ENCODE measurements at regions not wholly inside any gene's neighbourhood (a gene's known extent, or its start where the extent isn't known, plus 50 kb on each side); places are given as distances from the start of the nearest gene placed in this dataset.

DNA sequence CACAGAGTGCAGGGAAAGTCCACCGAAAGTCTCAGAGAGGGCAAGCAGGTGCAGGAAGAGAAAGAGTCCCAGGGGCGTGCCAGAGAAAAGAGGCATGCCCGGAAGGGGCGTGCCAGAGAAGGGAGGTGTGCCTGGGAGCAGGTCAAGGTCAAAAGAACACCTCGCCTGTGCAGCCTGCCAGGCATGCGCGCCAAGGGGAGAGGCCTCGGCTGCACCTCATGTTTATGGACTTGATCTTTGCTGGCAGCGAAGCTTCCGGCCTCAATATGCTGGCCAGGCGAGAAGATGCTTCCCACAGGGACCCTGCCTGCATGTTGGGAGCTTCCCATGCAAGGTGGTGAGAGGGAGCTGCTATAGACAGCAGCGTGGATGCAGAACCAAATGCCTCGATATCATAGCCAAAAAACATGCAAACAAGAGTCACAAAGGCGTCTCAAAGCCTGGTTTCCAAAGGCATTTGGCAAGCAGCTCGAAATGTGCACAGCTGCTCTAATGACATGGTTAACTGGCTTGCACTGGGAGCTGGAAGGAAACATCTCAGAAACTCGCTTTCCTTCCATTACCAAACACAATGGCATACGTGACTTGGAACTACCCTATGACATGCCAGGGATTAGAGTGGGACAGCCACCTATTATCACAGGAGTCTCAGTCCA is 192.5 kb upstream of the PPP2R2D start:
- Histone ChIP-seq H3K27ac (no peak overlapping the region), H3K4me3 (no peak overlapping the region)

DNA sequence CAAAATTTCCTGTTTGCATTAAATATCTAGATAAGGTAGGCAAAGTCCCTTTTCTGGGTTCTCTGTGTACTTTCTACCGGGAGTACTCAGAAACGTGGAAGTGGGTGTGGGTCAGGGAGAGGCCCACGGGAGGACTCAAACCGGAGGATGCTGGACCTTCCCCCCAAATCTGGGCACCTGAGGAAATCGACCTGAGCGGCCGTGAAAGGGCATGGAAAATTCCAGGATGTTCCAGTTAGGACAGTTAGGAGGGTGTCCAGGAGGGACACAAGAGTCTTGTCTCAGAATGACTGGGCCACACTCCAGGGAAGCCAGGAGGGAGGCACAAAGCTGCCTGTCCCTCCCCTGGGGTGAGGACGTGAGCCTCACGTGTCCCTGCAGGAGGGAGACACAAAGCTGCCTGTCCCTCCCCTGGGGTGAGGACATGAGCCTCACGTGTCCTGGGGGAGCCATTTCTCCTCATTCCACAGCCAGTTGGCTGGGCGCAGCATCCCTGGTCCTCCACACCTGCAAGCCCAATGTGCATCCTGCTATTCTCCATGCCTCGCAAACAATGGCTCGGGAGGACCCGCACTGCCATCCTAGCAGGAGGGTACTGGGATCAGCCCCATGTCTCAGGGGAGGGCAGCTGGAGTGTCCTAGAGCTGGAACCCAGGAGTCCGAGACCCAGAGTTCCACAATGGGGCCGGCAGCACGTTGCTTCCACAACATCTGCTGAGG is 190.5 kb upstream of the PPP2R2D start:
- Histone ChIP-seq H3K4me3 (no peak overlapping the region), H3K27ac (no peak overlapping the region)

- Histone ChIP-seq H3K4me3 (no peak overlapping the region), H3K27ac (no peak overlapping the region)
Observed at GRCh38 chr10:131722121-131722520, 178.7 kb upstream of the PPP2R2D start.

DNA sequence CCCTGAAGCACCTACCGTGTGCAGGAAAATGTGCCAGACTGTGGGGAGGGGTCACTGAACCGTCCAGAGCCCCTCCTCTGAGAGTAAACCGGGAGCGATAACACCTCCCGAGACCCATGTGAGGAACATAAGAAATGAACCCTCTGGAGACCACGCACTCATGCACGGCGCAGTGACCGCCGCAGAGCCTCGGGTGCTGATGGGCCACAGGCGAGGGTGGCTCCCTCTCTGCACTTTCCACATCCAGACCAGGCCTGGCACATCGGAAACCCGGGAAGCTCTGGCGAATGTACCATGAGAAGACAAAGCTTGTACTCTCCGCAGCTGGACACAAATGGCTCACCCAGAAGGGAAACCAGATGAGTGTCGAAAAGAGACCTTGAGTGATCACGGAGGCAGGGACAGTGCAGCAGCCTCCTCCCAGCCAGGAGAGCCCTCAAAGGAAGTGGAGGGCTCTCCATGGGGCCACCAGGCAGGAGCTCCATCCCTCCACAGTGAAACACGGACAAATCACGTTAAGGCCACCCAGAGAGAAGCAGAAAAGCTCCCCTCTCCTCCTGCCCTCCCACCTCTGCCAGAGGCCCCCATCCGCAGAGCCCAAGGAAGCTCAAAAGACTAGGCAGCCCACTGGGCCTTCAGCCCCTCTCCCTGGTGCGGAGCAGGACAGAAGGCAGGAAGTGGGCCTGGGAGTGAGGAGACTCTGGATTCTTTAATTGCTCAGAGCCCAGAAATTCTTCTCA is 178.1 kb upstream of the PPP2R2D start:
- Histone ChIP-seq H3K27ac (no peak overlapping the region), H3K4me3 (no peak overlapping the region)

DNA sequence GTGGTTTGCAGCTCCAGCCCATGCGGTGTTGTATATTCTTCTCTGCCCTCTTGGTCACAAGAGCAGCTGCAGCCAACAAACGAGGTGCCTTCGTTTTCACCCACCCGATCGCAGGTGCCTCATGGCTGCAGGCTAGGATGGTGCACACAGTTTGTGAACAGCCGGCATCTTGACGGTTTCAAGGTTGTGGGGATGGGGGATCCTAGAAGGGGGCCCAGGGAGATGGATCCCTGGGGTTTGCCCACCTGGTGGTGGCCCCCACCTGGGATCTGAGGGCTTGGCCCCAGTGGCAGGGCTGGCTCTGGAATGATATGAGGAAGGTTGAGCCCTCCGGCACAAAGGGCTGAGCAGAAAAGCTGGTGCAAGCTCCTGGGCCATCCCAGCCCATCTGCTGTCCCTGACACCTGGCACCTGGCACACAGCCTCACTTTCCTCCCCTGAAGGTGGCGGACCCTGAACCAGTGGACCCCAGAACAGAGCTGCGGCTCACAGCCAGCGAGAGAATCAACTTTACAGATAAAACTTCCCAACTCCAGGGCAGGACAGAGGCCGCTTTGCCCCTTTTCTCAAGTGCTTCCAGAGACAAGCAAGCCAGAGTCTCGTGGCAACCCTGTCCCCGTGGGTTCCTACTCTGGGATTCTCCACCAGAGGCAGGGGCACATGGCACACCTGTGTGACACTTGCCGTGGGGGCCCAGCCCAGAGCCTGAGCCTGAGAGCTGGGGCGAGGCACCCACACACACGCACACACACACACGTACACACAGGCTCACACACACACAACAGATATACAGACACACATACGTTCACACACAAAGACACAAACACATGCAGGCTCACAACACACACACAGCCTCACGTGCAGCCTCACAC is 177.3 kb upstream of the PPP2R2D start:
- Histone ChIP-seq H3K4me3 (no peak overlapping the region), H3K27ac (no peak overlapping the region)

DNA sequence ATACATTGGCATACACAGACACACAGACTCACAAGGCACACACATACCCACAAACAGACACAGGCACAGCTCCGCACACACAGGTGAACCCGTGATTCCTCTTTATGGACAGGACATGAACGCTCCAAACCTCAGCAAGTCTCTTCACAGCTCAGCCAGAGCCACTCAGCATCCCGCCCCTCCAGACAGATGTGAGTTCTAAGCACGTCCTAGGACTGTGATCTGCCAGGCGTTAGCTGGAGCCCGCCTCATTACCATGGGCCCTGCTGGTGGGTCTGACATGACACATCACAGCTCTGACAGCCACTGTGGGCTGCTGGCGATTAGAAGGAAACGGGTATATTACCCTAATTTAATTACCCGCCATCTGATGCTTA is 176.7 kb upstream of the PPP2R2D start:
- Histone ChIP-seq H3K4me3 (no peak overlapping the region), H3K27ac (no peak overlapping the region)

DNA sequence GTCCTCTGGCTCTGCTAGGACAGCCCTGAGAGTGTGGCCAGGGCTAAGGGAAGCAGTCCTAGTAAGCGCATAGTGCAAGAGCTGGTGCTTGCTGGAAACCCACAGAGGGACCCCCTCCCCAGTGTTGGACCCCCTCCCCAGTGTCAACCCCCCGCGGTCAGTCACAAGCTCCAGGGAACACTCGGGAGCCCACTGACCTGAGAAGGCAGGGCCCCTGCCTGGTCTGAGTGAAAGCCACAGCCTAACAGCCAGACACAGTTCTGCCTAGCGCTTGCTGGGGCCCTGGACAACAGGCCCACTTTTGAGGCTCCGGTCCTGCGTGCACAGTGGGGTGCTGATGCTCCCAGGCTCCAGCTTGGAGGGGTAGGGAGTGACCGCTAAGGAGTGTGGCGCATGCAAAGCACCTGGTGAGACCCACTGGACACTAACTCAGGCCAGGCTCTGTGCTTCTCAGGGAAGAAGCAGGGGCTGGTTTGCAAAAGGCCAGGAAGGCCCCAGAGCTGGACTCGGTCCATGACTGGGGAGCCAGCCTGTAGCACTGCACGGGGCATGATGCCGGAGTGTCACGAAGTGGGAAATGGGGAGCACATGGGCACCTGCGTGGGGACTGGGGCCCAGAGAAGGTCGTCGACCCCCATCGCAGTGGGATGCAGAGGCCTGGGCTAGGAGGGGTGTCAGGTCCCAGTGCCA is 175.8 kb upstream of the PPP2R2D start:
- H3K27ac ChIP-seq, result no peak overlapping the region
- H3K4me3 ChIP-seq, result no peak overlapping the region

GRCh38 chr10:131725581-131726069 is 175.2 kb upstream of the PPP2R2D start:
- no peak overlapping the region for H3K4me3 ChIP-seq
- H3K27ac ChIP-seq, result no peak overlapping the region

DNA sequence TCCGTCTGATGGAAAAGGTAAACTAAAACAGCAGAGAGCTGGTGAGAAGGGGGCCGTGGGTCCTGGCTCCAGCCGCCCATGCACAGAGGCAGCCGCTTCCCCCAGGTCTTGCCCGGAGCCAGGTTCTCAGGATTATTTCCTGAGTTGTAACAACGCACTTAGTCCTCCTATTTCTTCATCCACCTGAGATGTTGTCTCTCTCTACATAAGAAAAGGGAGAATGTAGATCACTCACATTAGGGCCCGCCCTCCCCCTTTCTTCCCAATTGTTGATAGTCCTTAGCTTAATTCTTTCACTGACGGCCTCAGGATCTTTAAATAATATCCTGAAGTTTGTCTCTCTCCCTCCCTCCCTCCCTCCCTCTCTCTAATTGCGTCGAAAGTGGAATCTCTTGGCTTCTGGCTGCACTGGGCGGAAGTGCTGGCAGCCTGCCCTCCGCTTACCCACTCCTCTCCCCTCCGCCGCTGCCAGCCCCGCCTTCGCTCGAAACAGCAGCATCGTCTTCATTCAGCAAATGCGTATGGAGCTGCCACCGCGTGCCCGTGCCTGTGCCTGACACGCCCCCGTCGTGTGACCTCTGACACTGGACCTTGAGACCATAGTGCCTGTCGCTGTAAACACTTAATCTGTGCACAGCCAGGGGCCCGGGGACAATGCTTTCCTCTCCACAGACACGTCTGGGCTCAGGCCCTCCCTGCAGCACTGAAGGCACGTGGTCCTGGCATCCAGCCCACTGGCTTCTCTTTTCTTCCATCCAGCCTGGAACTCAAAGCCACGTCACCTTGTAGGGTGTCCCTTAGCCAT is 174.5 kb upstream of the PPP2R2D start:
- no peak overlapping the region for H3K4me3 ChIP-seq
- no peak overlapping the region for H3K27ac ChIP-seq

- no peak overlapping the region for H3K4me3 ChIP-seq
- H3K27ac ChIP-seq, result no peak overlapping the region
Observed at GRCh38 chr10:131726967-131727366, 173.8 kb upstream of the PPP2R2D start.

- Histone ChIP-seq H3K27ac (no peak overlapping the region), H3K4me3 (no peak overlapping the region)
Observed at GRCh38 chr10:131727560-131727959, 173.2 kb upstream of the PPP2R2D start.

GRCh38 chr10:131728286-131729228 is 172.3 kb upstream of the PPP2R2D start:
- Histone ChIP-seq H3K4me3 (no peak overlapping the region), H3K27ac (no peak overlapping the region)

GRCh38 chr10:131729361-131729760 is 171.4 kb upstream of the PPP2R2D start:
- H3K27ac ChIP-seq, result no peak overlapping the region

GRCh38 chr10:131729938-131730660 is 170.7 kb upstream of the PPP2R2D start:
- Histone ChIP-seq H3K4me3 (no peak overlapping the region), H3K27ac (no peak overlapping the region)

More at GRCh38 chr10:131729361-131729760, 171.4 kb upstream of the PPP2R2D start:
- H3K4me3 ChIP-seq, result no peak overlapping the region

DNA sequence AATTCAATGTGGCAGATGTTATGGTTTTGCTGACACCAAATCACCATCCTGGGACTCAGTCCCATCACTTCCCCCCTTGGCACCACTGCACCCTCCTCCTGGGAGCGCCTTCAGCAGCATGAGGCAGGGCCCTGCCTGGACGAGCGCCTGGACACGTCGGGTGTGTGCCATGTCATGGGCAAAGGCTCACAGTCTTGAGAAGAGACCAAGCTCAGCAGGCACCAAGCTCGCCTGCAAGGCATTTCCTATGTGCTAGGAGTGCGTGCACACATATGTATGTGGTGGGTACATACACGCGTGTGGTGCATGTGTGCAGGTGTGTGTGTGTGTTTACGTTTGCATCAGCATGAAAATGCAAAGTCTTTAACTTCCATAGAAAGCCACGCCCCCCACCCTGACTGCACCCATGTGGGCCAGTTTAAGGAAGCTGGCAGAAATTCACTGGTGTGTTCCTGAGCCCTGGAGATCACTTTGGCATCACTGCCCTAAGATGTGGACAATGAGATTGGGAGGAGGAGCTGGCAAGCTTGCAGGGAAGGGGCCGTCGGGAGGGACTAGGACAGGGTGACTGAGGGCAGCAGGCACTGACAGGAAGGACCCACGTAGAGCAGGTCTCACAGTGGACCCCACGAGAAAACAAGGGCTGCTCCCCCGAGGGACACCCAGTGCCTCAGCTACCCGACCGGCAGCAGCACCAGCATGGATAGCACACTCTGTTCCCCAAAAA is 169.9 kb upstream of the PPP2R2D start:
- Histone ChIP-seq H3K27ac (no peak overlapping the region), H3K4me3 (no peak overlapping the region)
